WI38 (cell line): ENCODE measurements at regions not wholly inside any gene's neighbourhood (a gene's known extent, or its start where the extent isn't known, plus 50 kb on each side); places are given as distances from the start of the nearest gene placed in this dataset.

Experiments used
- H3K4me3 ChIP-seq: 2 replicates; pipeline ENCODE4 v1.5.1; 2011; ENCODE audit warnings: low read depth, mild to moderate bottlenecking, control low read depth, low read length
- TF ChIP-seq, protein P1 (sequence below): IDR thresholded peaks from 2 replicates; pipeline ENCODE4 v1.5.1; 2012; ENCODE audit warnings: low read depth, mild to moderate bottlenecking, control low read depth, low read length

- H3K4me3 ChIP-seq, result no peak overlapping the region
- TF ChIP-seq, protein P1, sequence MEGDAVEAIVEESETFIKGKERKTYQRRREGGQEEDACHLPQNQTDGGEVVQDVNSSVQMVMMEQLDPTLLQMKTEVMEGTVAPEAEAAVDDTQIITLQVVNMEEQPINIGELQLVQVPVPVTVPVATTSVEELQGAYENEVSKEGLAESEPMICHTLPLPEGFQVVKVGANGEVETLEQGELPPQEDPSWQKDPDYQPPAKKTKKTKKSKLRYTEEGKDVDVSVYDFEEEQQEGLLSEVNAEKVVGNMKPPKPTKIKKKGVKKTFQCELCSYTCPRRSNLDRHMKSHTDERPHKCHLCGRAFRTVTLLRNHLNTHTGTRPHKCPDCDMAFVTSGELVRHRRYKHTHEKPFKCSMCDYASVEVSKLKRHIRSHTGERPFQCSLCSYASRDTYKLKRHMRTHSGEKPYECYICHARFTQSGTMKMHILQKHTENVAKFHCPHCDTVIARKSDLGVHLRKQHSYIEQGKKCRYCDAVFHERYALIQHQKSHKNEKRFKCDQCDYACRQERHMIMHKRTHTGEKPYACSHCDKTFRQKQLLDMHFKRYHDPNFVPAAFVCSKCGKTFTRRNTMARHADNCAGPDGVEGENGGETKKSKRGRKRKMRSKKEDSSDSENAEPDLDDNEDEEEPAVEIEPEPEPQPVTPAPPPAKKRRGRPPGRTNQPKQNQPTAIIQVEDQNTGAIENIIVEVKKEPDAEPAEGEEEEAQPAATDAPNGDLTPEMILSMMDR, result no peak
Measured at GRCh38 chr5:105816961-105817360, 1853.8 kb downstream of the EFNA5 start.

DNA sequence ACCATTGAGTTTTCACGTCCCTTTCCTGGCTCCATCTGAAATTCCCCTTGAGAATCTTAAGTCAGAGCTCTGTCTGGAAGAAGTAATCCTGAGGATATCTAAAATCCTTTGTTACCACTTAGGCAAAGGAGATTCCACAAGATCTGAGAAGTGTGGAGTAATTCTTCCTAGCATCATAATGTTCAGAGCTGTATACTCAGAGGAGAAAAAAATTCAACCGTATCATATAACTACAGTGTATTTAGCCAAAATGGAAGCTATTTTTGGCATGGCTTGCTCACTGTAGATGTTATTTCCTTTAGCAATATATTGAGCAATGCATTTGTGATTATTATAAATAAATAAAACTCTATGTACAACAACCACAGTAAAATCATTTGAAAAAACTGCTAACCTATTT is 1858.4 kb downstream of the EFNA5 start:
- TF ChIP-seq, protein P1, result no peak
- no peak overlapping the region for H3K4me3 ChIP-seq

GRCh38 chr5:105807951-105808350 is 1862.8 kb downstream of the EFNA5 start:
- H3K4me3 ChIP-seq, result no peak overlapping the region
- TF ChIP-seq, protein P1, result no peak

GRCh38 chr5:105807290-105807689 is 1863.4 kb downstream of the EFNA5 start:
- TF ChIP-seq, protein P1, result no peak
- H3K4me3 ChIP-seq, result no peak overlapping the region

DNA sequence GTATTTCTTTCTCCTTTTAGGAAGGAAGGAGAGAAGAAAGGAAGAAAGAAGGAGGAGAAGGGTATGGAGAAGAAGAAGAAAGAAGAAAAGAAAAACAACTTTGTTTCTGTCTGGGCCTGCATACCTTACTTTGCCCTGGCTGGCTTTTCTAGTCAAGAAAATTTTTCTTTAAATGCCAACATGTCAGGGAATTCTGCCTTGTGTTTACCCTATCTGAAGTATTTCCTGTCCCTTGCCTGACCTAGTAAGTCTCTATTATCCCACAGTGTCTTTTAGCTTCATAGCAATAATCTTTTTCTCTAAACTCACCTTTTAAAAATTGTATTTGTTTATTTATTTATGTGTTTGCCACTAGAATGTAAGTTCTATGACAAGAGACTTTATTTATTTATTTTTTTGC is 1864.1 kb downstream of the EFNA5 start:
- TF ChIP-seq, protein P1, result no peak

GRCh38 chr5:105803431-105803830 is 1867.3 kb downstream of the EFNA5 start:
- TF ChIP-seq, protein P1, result no peak
- H3K4me3 ChIP-seq, result no peak overlapping the region

More for the DNA sequence above, 1864.1 kb downstream of the EFNA5 start:
- no peak overlapping the region for H3K4me3 ChIP-seq

DNA sequence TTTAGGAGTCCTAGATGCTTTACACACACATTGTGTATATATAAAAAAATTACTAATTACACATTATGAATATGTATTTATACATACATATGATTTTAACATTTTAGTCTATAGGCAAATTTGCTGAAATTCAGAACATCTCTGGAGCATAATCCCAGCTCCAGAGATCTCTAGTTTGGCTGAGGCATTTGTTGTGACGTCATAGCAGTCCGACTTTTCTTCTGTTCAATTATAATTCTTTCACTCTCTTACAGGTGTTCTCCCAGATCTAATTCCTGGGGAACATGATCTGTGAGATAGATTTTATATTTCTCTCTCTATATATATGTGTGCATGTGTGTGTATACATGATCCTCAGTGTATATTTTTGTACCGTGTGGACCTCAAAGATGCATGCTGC is 1876.2 kb downstream of the EFNA5 start:
- no peak overlapping the region for H3K4me3 ChIP-seq
- TF ChIP-seq, protein P1, result no peak
